IPS-20b (cell line): ENCODE measurements at regions not wholly inside any gene's neighbourhood (a gene's known extent, or its start where the extent isn't known, plus 50 kb on each side); places are given as distances from the start of the nearest gene placed in this dataset.

Source experiments
- H3K27ac ChIP-seq: one replicate; pipeline ENCODE4 v1.5.1; 2013; ENCODE audit warnings: low read length
- H3K27me3 ChIP-seq: 2 replicates; pipeline ENCODE4 v1.6.1; 2013; ENCODE audit warnings: mild to moderate bottlenecking, low read length, inconsistent platforms; ENCODE audit not compliant: insufficient read depth
- H3K36me3 ChIP-seq: 2 replicates; pipeline ENCODE4 v1.6.1; 2013; ENCODE audit warnings: low read depth, mild to moderate bottlenecking, inconsistent platforms, low read length, moderate library complexity; ENCODE audit not compliant: insufficient read depth
- H3K4me1 ChIP-seq: 2 replicates; pipeline ENCODE4 v1.6.1; 2013; ENCODE audit warnings: mild to moderate bottlenecking, control low read depth, inconsistent platforms, low read length, moderate library complexity; ENCODE audit not compliant: insufficient read depth
- H3K4me3 ChIP-seq: 2 replicates; pipeline ENCODE4 v1.5.1; 2013; ENCODE audit warnings: mild to moderate bottlenecking, low read length, inconsistent platforms
- H3K9ac ChIP-seq: 2 replicates; pipeline ENCODE4 v1.6.1; 2013; ENCODE audit warnings: low read depth, mild to moderate bottlenecking, inconsistent platforms, low read length, moderate library complexity
- H3K9me3 ChIP-seq: 2 replicates; pipeline ENCODE4 v1.6.1; 2013; ENCODE audit warnings: mild to moderate bottlenecking, low read depth, low read length, inconsistent platforms; ENCODE audit not compliant: insufficient read depth

- Histone ChIP-seq H3K4me1 (no peaks in the 10 kb centered on the region), H3K9me3 (no peaks in the 10 kb centered on the region), H3K4me3 (no peak overlapping the region), H3K36me3 (no peaks in the 10 kb centered on the region), H3K27me3 (no peaks in the 10 kb centered on the region), H3K9ac (no peak overlapping the region), H3K27ac (no peak overlapping the region)
These were observed 102.4 kb downstream of the EFNB2 start for GRCh38 chr13:106433066-106433465.

GRCh38 chr13:106432636-106433035 lies 102.8 kb downstream of the EFNB2 start:
- no peaks in the 10 kb centered on the region for H3K4me1 ChIP-seq
- no peak overlapping the region for H3K27ac ChIP-seq
- no peaks in the 10 kb centered on the region for H3K36me3 ChIP-seq
- no peak overlapping the region for H3K4me3 ChIP-seq
- no peak overlapping the region for H3K9ac ChIP-seq
- H3K9me3 ChIP-seq: no peaks in the 10 kb centered on the region
- no peaks in the 10 kb centered on the region for H3K27me3 ChIP-seq

- H3K36me3 ChIP-seq: no peaks in the 10 kb centered on the region
- H3K4me3 ChIP-seq: no peak overlapping the region
- no peaks in the 10 kb centered on the region for H3K9me3 ChIP-seq
- peaks cover 8% of the 10 kb centered on the region; the same call in 1 of the 2 replicates for H3K4me1 ChIP-seq
- H3K9ac ChIP-seq: no peak overlapping the region
- H3K27me3 ChIP-seq: no peaks in the 10 kb centered on the region
- no peak overlapping the region for H3K27ac ChIP-seq
These were observed 108.6 kb downstream of the EFNB2 start for GRCh38 chr13:106426909-106427308.

GRCh38 chr13:106425661-106426060 lies 109.8 kb downstream of the EFNB2 start:
- H3K27me3 ChIP-seq: no peaks in the 10 kb centered on the region
- H3K4me3 ChIP-seq: no peak overlapping the region
- H3K9me3 ChIP-seq: no peaks in the 10 kb centered on the region
- peaks cover 8% of the 10 kb centered on the region; the same call in 1 of the 2 replicates for H3K4me1 ChIP-seq
- no peak overlapping the region for H3K27ac ChIP-seq
- no peaks in the 10 kb centered on the region for H3K36me3 ChIP-seq
- H3K9ac ChIP-seq: no peak overlapping the region

- Histone ChIP-seq H3K4me1 (peaks cover 8% of the 10 kb centered on the region; the same call in 1 of the 2 replicates), H3K27ac (no peak overlapping the region), H3K27me3 (no peaks in the 10 kb centered on the region), H3K9me3 (no peaks in the 10 kb centered on the region), H3K9ac (no peak overlapping the region), H3K36me3 (no peaks in the 10 kb centered on the region), H3K4me3 (no peak overlapping the region)
These were observed 110.7 kb downstream of the EFNB2 start for GRCh38 chr13:106424805-106425204.

GRCh38 chr13:106423530-106423929 lies 111.9 kb downstream of the EFNB2 start:
- Histone ChIP-seq H3K27ac (no peak overlapping the region), H3K27me3 (no peaks in the 10 kb centered on the region), H3K4me3 (no peak overlapping the region), H3K36me3 (no peaks in the 10 kb centered on the region), H3K4me1 (peaks cover 8% of the 10 kb centered on the region; the same call in 1 of the 2 replicates), H3K9me3 (no peaks in the 10 kb centered on the region), H3K9ac (no peak overlapping the region)

- Histone ChIP-seq H3K27me3 (no peaks in the 10 kb centered on the region), H3K4me3 (no peak overlapping the region), H3K27ac (no peak overlapping the region), H3K4me1 (peaks cover 13% of the 10 kb centered on the region; the same call in 1 of the 2 replicates), H3K36me3 (no peaks in the 10 kb centered on the region), H3K9me3 (no peaks in the 10 kb centered on the region), H3K9ac (no peak overlapping the region)
These were observed 116.9 kb downstream of the EFNB2 start for GRCh38 chr13:106418556-106418955.

- peaks cover 8% of the 10 kb centered on the region; the same call in 1 of the 2 replicates for H3K4me1 ChIP-seq
- H3K4me3 ChIP-seq: no peak overlapping the region
- H3K27ac ChIP-seq: no peak overlapping the region
- H3K27me3 ChIP-seq: no peaks in the 10 kb centered on the region
- H3K9ac ChIP-seq: no peak overlapping the region
- H3K9me3 ChIP-seq: no peaks in the 10 kb centered on the region
- H3K36me3 ChIP-seq: no peaks in the 10 kb centered on the region
These were observed 117.9 kb downstream of the EFNB2 start for GRCh38 chr13:106417467-106418110.

GRCh38 chr13:106416645-106417044 lies 118.8 kb downstream of the EFNB2 start:
- no peak overlapping the region for H3K27ac ChIP-seq
- H3K4me3 ChIP-seq: no peak overlapping the region
- H3K9ac ChIP-seq: no peak overlapping the region
- H3K9me3 ChIP-seq: no peaks in the 10 kb centered on the region
- no peaks in the 10 kb centered on the region for H3K36me3 ChIP-seq
- peaks cover 8% of the 10 kb centered on the region; the same call in 1 of the 2 replicates for H3K4me1 ChIP-seq
- H3K27me3 ChIP-seq: no peaks in the 10 kb centered on the region

GRCh38 chr13:106415971-106416370 lies 119.5 kb downstream of the EFNB2 start:
- Histone ChIP-seq H3K9ac (no peak overlapping the region), H3K27me3 (no peaks in the 10 kb centered on the region), H3K4me1 (peaks cover 8% of the 10 kb centered on the region; the same call in 1 of the 2 replicates), H3K36me3 (no peaks in the 10 kb centered on the region), H3K4me3 (no peak overlapping the region), H3K27ac (no peak overlapping the region), H3K9me3 (no peaks in the 10 kb centered on the region)

GRCh38 chr13:106415442-106415841 lies 120.0 kb downstream of the EFNB2 start:
- Histone ChIP-seq H3K9ac (no peak overlapping the region), H3K27me3 (no peaks in the 10 kb centered on the region), H3K4me3 (no peak overlapping the region), H3K36me3 (no peaks in the 10 kb centered on the region), H3K27ac (no peak overlapping the region), H3K9me3 (no peaks in the 10 kb centered on the region), H3K4me1 (peaks cover 8% of the 10 kb centered on the region; the same call in 1 of the 2 replicates)

GRCh38 chr13:106407338-106407737 lies 128.1 kb downstream of the EFNB2 start:
- Histone ChIP-seq H3K4me1 (peaks cover 11% of the 10 kb centered on the region; the same call in 1 of the 2 replicates), H3K9ac (no peak overlapping the region), H3K27me3 (no peaks in the 10 kb centered on the region), H3K27ac (no peak overlapping the region), H3K4me3 (no peak overlapping the region), H3K36me3 (no peaks in the 10 kb centered on the region), H3K9me3 (no peaks in the 10 kb centered on the region)
